ENCODE measurements at regions not wholly inside any gene's neighbourhood (a gene's known extent, or its start where the extent isn't known, plus 50 kb on each side); places are given as distances from the start of the nearest gene placed in this dataset.

- TF ChIP-seq CTCF (IDR thresholded peaks at IDR 0.05) (no peak), POLR2A (IDR thresholded peaks at IDR 0.05) (no peak)
Observed at GRCh38 chr6:134663356-134663755, 286.5 kb downstream of the ALDH8A1 start.
